Hepatocyte (in vitro differentiated cells): ENCODE measurements at regions not wholly inside any gene's neighbourhood (a gene's known extent, or its start where the extent isn't known, plus 50 kb on each side); places are given as distances from the start of the nearest gene placed in this dataset.

ENCODE experiments used
- DNase-seq: peaks from one replicate; pipeline ENCODE4 v3.0.0-alpha.2; 2016; ENCODE audit warnings: low spot score
- H2AFZ ChIP-seq: fragments of 200-600 bp; sonication (generic); 2 replicates; pipeline ENCODE4 v1.6.0; 2016; ENCODE audit warnings: antibody characterized with exemption, mild to moderate bottlenecking
- H3K27ac ChIP-seq: fragments of 200-600 bp; sonication (generic); 2 replicates; pipeline ENCODE4 v1.5.1; 2016; ENCODE audit warnings: mild to moderate bottlenecking
- H3K27me3 ChIP-seq: fragments of 200-600 bp; sonication (generic); 2 replicates; pipeline ENCODE4 v1.6.1; 2016
- H3K36me3 ChIP-seq: fragments of 200-600 bp; sonication (generic); replicated peaks from 2 replicates; pipeline ENCODE4 v1.5.1; 2016; ENCODE audit warnings: low read depth; ENCODE audit not compliant: insufficient read depth
- H3K4me1 ChIP-seq: fragments of 200-600 bp; sonication (generic); 2 replicates; pipeline ENCODE4 v1.5.1; 2016; ENCODE audit warnings: mild to moderate bottlenecking, moderate library complexity; ENCODE audit not compliant: insufficient read depth
- H3K4me2 ChIP-seq: fragments of 200-600 bp; sonication (generic); 2 replicates; pipeline ENCODE4 v1.6.0; 2016
- H3K4me3 ChIP-seq: fragments of 200-600 bp; sonication (generic); 2 replicates; pipeline ENCODE4 v1.5.1; 2016; ENCODE audit warnings: mild to moderate bottlenecking
- H3K79me2 ChIP-seq: fragments of 200-600 bp; sonication (generic); 2 replicates; pipeline ENCODE4 v1.6.0; 2017; ENCODE audit warnings: mild to moderate bottlenecking
- H3K9me2 ChIP-seq: fragments of 200-600 bp; sonication (generic); replicated peaks from 2 replicates; pipeline ENCODE4 v1.6.0; 2017; ENCODE audit warnings: mild to moderate bottlenecking; ENCODE audit not compliant: insufficient read depth
- H3K9me3 ChIP-seq: fragments of 200-600 bp; sonication (generic); 2 replicates; pipeline ENCODE4 v1.5.1; 2016; ENCODE audit warnings: low read depth, mild to moderate bottlenecking
- H4K20me1 ChIP-seq: fragments of 200-600 bp; sonication (generic); 2 replicates; pipeline ENCODE4 v1.6.0; 2016; ENCODE audit warnings: mild to moderate bottlenecking; ENCODE audit not compliant: insufficient read depth, poor library complexity, severe bottlenecking
- EZH2 ChIP-seq: fragments of 200-600 bp; sonication (generic); IDR thresholded peaks from 2 replicates; pipeline ENCODE4 v1.6.1; 2016; ENCODE audit warnings: antibody characterized with exemption, mild to moderate bottlenecking, borderline replicate concordance
- EZH2phosphoT487 ChIP-seq: fragments of 200-600 bp; sonication (generic); IDR thresholded peaks from one replicate; pipeline ENCODE4 v1.6.1; 2018; ENCODE audit warnings: antibody characterized with exemption, mild to moderate bottlenecking, low read depth, moderate library complexity; ENCODE audit not compliant: unreplicated experiment, severe bottlenecking
- WGBS: methylation state at CpG from one replicate; pipeline ENCODE4 v1.1.6; 2016; ENCODE audit warnings: low lambda C conversion rate; ENCODE audit errors: missing lambda C conversion rate; 5-methylcytosine and 5-hydroxymethylcytosine counted together
- TF ChIP-seq, protein P1 (sequence below): fragments of 200-600 bp; sonication (generic); IDR thresholded peaks from 2 replicates; pipeline ENCODE4 v1.5.1; 2016; ENCODE audit warnings: antibody characterized with exemption, mild to moderate bottlenecking; ENCODE audit not compliant: poor library complexity

- Histone ChIP-seq H4K20me1 (no peaks in the 10 kb centered on the region), H3K36me3 (no peaks in the 10 kb centered on the region), H3K79me2 (no peaks in the 10 kb centered on the region), H3K27ac (no peak overlapping the region), H2AFZ (no peak overlapping the region), H3K9me2 (no peaks in the 10 kb centered on the region), H3K9me3 (no peaks in the 10 kb centered on the region), H3K4me2 (no peak overlapping the region), H3K27me3 (no peaks in the 10 kb centered on the region), H3K4me1 (no peaks in the 10 kb centered on the region), H3K4me3 (no peak overlapping the region)
- no peak for DNase-seq
- no peak for TF ChIP-seq EZH2
- no peak for TF ChIP-seq EZH2phosphoT487
- TF ChIP-seq, protein P1, sequence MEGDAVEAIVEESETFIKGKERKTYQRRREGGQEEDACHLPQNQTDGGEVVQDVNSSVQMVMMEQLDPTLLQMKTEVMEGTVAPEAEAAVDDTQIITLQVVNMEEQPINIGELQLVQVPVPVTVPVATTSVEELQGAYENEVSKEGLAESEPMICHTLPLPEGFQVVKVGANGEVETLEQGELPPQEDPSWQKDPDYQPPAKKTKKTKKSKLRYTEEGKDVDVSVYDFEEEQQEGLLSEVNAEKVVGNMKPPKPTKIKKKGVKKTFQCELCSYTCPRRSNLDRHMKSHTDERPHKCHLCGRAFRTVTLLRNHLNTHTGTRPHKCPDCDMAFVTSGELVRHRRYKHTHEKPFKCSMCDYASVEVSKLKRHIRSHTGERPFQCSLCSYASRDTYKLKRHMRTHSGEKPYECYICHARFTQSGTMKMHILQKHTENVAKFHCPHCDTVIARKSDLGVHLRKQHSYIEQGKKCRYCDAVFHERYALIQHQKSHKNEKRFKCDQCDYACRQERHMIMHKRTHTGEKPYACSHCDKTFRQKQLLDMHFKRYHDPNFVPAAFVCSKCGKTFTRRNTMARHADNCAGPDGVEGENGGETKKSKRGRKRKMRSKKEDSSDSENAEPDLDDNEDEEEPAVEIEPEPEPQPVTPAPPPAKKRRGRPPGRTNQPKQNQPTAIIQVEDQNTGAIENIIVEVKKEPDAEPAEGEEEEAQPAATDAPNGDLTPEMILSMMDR: no peak
- WGBS: 47% methylated on average over 2 of the region's 2 CpGs
These were observed 162.2 kb upstream of the FAM3C start for GRCh38 chr7:121558288-121558687.

DNA sequence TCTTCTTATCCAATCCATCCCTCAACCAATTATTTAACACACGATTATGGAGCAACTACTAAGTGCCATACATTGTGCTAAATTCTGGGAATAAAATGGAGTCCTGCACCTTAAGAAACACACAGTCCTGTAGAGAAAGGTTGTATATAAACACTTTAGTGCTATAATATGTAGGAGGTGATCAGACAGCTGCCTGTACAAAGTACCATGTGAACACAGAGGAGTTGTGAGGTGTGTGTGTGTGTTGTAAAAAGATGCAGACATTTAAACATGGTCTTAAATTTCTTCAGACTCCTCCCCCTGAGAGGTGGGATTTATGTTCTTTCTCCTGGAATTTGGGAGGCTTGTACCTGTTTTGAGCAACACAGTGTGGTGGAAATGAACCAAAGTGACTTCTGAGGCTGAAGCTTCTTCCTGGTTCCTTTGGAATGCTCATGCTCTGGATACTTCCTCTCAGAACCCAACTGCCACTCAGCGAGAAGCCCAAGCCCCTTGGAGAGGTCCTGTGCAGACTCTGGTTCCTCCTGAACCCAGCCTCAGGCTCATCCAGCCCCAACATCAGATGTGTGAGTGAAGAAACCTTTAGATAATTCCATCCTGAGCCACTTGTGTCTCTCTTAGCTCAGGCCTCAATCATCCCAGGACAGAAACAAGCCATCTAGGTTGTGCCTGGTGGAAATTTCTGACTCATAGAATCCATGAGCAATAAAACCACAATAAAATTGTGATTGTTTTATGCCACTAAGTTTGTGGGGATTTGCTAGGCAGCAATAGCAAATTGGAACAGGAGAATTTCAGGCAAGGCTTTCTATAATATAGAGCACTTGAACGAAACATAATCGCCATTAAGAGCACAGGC lies 161.2 kb upstream of the FAM3C start:
- H3K27ac ChIP-seq: no peak overlapping the region
- no peak for DNase-seq
- H3K9me3 ChIP-seq: no peaks in the 10 kb centered on the region
- H3K4me1 ChIP-seq: no peaks in the 10 kb centered on the region
- no peaks in the 10 kb centered on the region for H3K27me3 ChIP-seq
- no peaks in the 10 kb centered on the region for H4K20me1 ChIP-seq
- no peak overlapping the region for H3K4me3 ChIP-seq
- TF ChIP-seq, protein P1: no peak
- TF ChIP-seq EZH2 (no peak), EZH2phosphoT487 (no peak)
- H2AFZ ChIP-seq: no peak overlapping the region
- no peaks in the 10 kb centered on the region for H3K9me2 ChIP-seq
- WGBS: 98% methylated on average over 4 of the region's 4 CpGs
- no peaks in the 10 kb centered on the region for H3K79me2 ChIP-seq
- no peaks in the 10 kb centered on the region for H3K36me3 ChIP-seq
- H3K4me2 ChIP-seq: no peak overlapping the region

- no peaks in the 10 kb centered on the region for H3K9me2 ChIP-seq
- H3K4me3 ChIP-seq: no peak overlapping the region
- DNase-seq: no peak
- H3K4me1 ChIP-seq: no peaks in the 10 kb centered on the region
- TF ChIP-seq, protein P1: no peak
- no peak for TF ChIP-seq EZH2phosphoT487
- no peak for TF ChIP-seq EZH2
- 90% methylated on average over 3 of the region's 3 CpGs for WGBS
- no peaks in the 10 kb centered on the region for H3K27me3 ChIP-seq
- no peaks in the 10 kb centered on the region for H3K36me3 ChIP-seq
- no peaks in the 10 kb centered on the region for H3K9me3 ChIP-seq
- H2AFZ ChIP-seq: no peak overlapping the region
- no peak overlapping the region for H3K4me2 ChIP-seq
- no peaks in the 10 kb centered on the region for H4K20me1 ChIP-seq
- no peaks in the 10 kb centered on the region for H3K79me2 ChIP-seq
- no peak overlapping the region for H3K27ac ChIP-seq
These were observed 159.4 kb upstream of the FAM3C start for GRCh38 chr7:121555558-121555957.
